ENCODE measurements at regions not wholly inside any gene's neighbourhood (a gene's known extent, or its start where the extent isn't known, plus 50 kb on each side); places are given as distances from the start of the nearest gene placed in this dataset.

DNA sequence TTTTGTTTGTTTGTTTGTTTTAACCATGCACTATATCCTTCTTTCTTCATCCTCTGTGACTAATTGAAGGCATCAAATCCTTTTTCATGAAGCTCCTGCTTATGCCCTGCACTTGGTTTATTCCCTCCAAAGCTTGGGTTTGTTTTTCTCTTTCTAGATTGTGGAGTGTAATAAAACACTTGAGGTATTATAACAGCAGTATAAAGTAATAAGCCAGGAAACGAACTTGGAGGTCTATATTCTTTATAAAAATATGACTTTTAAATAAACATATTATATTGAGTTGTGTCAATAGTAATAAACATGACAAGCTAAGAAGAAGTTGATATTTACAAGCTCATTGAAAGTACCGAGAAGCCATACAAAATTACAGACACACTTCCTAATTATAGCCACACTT lies 659.4 kb downstream of the RFPL4B start:
- no peak for DNase-seq (ENCODE audit: low read depth)
- TF ChIP-seq MAX (IDR thresholded peaks at IDR 0.05; ENCODE audit: low read depth, low read length) (no peak), MYC (IDR thresholded peaks at IDR 0.05; ENCODE audit: low read depth, low read length) (no peak), POLR2A (IDR thresholded peaks at IDR 0.05; ENCODE audit: extremely low read depth, insufficient read length) (no peak), CTCF (IDR thresholded peaks at IDR 0.05; ENCODE audit: low read depth, low read length) (no peak)
- H3K4me3 ChIP-seq (ENCODE audit: low read depth, low read length): no peak overlapping the region

- TF ChIP-seq CTCF (IDR thresholded peaks at IDR 0.05; ENCODE audit: low read depth, low read length) (no peak), MYC (IDR thresholded peaks at IDR 0.05; ENCODE audit: low read depth, low read length) (no peak), MAX (IDR thresholded peaks at IDR 0.05; ENCODE audit: low read depth, low read length) (no peak), POLR2A (IDR thresholded peaks at IDR 0.05; ENCODE audit: extremely low read depth, insufficient read length) (no peak)
- H3K4me3 ChIP-seq (ENCODE audit: low read depth, low read length): no peak overlapping the region
- DNase-seq (ENCODE audit: low read depth): no peak
Observed at GRCh38 chr6:113009682-113010081, 662.6 kb downstream of the RFPL4B start.

DNA sequence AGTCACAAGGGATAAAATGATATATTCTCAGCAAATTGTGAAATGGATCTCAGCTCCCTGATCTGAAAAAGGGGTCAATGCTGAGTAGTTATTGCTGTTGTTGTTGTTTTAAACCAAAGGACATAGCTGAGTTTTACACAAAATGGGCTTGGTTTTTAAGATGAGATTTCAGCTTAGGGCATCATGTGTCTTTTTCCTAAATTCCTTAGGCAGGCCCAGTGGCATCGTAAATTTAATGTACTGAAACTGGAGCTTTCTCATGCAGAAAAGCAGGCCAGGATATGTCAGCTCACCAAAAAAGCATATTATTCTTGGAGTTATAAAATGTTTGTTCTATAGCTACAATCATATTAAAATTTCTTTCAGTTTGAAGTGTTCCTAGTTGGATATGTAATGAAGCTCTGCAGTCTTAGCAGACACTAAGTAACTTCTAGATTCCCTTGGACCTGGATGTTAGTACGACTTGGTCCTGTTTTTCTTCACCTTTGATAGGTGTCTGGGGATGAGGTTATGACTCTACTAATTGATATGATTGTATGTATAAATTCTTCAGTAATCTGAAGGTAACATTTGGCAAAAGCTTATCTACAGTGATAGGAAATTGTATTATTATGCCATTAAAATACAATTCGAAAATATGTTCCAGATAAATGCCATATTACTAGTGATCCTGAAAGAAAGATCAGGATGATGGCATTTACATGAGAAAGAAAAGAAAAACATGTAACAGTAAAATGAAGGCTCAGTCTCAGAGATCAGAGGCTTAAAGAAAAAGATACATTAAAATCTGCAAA lies 663.3 kb downstream of the RFPL4B start:
- DNase-seq (ENCODE audit: low read depth): no peak
- TF ChIP-seq MAX (IDR thresholded peaks at IDR 0.05; ENCODE audit: low read depth, low read length): no peak
- TF ChIP-seq POLR2A (IDR thresholded peaks at IDR 0.05; ENCODE audit: extremely low read depth, insufficient read length): no peak
- no peak for TF ChIP-seq MYC (IDR thresholded peaks at IDR 0.05; ENCODE audit: low read depth, low read length)
- no peak for TF ChIP-seq CTCF (IDR thresholded peaks at IDR 0.05; ENCODE audit: low read depth, low read length)
- H3K4me3 ChIP-seq (ENCODE audit: low read depth, low read length): no peak overlapping the region

- H3K4me3 ChIP-seq (ENCODE audit: low read depth, low read length): no peak overlapping the region
- no peak for DNase-seq (ENCODE audit: low read depth)
- TF ChIP-seq POLR2A (IDR thresholded peaks at IDR 0.05; ENCODE audit: extremely low read depth, insufficient read length) (no peak), CTCF (IDR thresholded peaks at IDR 0.05; ENCODE audit: low read depth, low read length) (no peak), MAX (IDR thresholded peaks at IDR 0.05; ENCODE audit: low read depth, low read length) (no peak), MYC (IDR thresholded peaks at IDR 0.05; ENCODE audit: low read depth, low read length) (no peak)
Observed at GRCh38 chr6:113011389-113011788, 664.3 kb downstream of the RFPL4B start.

GRCh38 chr6:113011801-113012200 lies 664.7 kb downstream of the RFPL4B start:
- TF ChIP-seq MYC (IDR thresholded peaks at IDR 0.05; ENCODE audit: low read depth, low read length): no peak
- no peak for TF ChIP-seq MAX (IDR thresholded peaks at IDR 0.05; ENCODE audit: low read depth, low read length)
- no peak for TF ChIP-seq POLR2A (IDR thresholded peaks at IDR 0.05; ENCODE audit: extremely low read depth, insufficient read length)
- TF ChIP-seq CTCF (IDR thresholded peaks at IDR 0.05; ENCODE audit: low read depth, low read length): no peak
- H3K4me3 ChIP-seq (ENCODE audit: low read depth, low read length): no peak overlapping the region
- DNase-seq (ENCODE audit: low read depth): no peak

Measured in NB4 (cell line).